ENCODE measurements at regions not wholly inside any gene's neighbourhood (a gene's known extent, or its start where the extent isn't known, plus 50 kb on each side); places are given as distances from the start of the nearest gene placed in this dataset.

GRCh38 chr14:65904988-65905387 is 492.5 kb downstream of the FUT8 start (continued):
- TF ChIP-seq, protein P1, sequence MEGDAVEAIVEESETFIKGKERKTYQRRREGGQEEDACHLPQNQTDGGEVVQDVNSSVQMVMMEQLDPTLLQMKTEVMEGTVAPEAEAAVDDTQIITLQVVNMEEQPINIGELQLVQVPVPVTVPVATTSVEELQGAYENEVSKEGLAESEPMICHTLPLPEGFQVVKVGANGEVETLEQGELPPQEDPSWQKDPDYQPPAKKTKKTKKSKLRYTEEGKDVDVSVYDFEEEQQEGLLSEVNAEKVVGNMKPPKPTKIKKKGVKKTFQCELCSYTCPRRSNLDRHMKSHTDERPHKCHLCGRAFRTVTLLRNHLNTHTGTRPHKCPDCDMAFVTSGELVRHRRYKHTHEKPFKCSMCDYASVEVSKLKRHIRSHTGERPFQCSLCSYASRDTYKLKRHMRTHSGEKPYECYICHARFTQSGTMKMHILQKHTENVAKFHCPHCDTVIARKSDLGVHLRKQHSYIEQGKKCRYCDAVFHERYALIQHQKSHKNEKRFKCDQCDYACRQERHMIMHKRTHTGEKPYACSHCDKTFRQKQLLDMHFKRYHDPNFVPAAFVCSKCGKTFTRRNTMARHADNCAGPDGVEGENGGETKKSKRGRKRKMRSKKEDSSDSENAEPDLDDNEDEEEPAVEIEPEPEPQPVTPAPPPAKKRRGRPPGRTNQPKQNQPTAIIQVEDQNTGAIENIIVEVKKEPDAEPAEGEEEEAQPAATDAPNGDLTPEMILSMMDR (IDR thresholded peaks at IDR 0.05) = no peak
- no peak for TF ChIP-seq PBX3 (IDR thresholded peaks at IDR 0.05)
- TF ChIP-seq NRF1 (IDR thresholded peaks at IDR 0.05; ENCODE audit: low read depth, low read length) = no peak
- no peak for TF ChIP-seq SIN3A (IDR thresholded peaks at IDR 0.05; ENCODE audit: borderline replicate concordance, low read depth, low read length)
- no peak for TF ChIP-seq TAF1 (IDR thresholded peaks at IDR 0.05; ENCODE audit: borderline replicate concordance, low read depth, low read length)
- TF ChIP-seq GATA2 (CRISPR knock-in tag; IDR thresholded peaks at IDR 0.05) = no peak

- no peaks in the 10 kb centered on the region for H3K4me1 ChIP-seq (ENCODE audit: control insufficient read depth in 1 of 2, insufficient read depth in 2 of 2, low read depth in 1 of 2, low read length in 1 of 2)
- CTCF ChIA-PET = no interaction called here
- POLR2A ChIA-PET = no interaction called here
- no peaks in the 10 kb centered on the region for H3K9me2 ChIP-seq
- no peak overlapping the region for H3K4me2 ChIP-seq
- H3K27ac ChIP-seq (ENCODE audit: low read depth in 2 of 2, low read length in 1 of 2) = no peak overlapping the region
- no peaks in the 10 kb centered on the region for H4K20me1 ChIP-seq (ENCODE audit: insufficient read depth)
- H3K27me3 ChIP-seq (ENCODE audit: insufficient read depth) = no peaks in the 10 kb centered on the region
- H3K79me2 ChIP-seq (ENCODE audit: insufficient read depth) = no peaks in the 10 kb centered on the region
- TF ChIP-seq, protein P1 (IDR thresholded peaks at IDR 0.05) = no peak
- TF ChIP-seq PBX3 (IDR thresholded peaks at IDR 0.05) (no peak), RCOR1 (IDR thresholded peaks at IDR 0.05; ENCODE audit: low read length) (no peak), FOXJ3 (CRISPR knock-in tag; IDR thresholded peaks at IDR 0.05) (no peak), RFX5 (IDR thresholded peaks at IDR 0.05; ENCODE audit: low read length) (no peak), USF2 (IDR thresholded peaks at IDR 0.05; ENCODE audit: borderline replicate concordance, low read depth, low read length) (no peak), TAF1 (IDR thresholded peaks at IDR 0.05; ENCODE audit: borderline replicate concordance, low read depth, low read length) (no peak), FOXM1 (IDR thresholded peaks at IDR 0.05; ENCODE audit: low read depth) (no peak), IRF3 (IDR thresholded peaks at IDR 0.05; ENCODE audit: low read depth, low read length) (no peak), NFIC (IDR thresholded peaks at IDR 0.05; ENCODE audit: borderline replicate concordance) (no peak), NRF1 (IDR thresholded peaks at IDR 0.05; ENCODE audit: low read depth, low read length) (no peak), JUND (IDR thresholded peaks at IDR 0.05) (no peak), EZH2phosphoT487 (IDR thresholded peaks at IDR 0.05; ENCODE audit: borderline replicate concordance, low read depth) (no peak), REST (IDR thresholded peaks at IDR 0.05; ENCODE audit: low read depth, low read length) (no peak), SMC3 (IDR thresholded peaks at IDR 0.05; ENCODE audit: low read depth, low read length) (no peak)
- H3F3A ChIP-seq (replicated peaks; ENCODE audit: insufficient read depth) = no peaks in the 10 kb centered on the region
- no peaks in the 10 kb centered on the region for H3K9me3 ChIP-seq
- no peaks in the 10 kb centered on the region for H3K36me3 ChIP-seq (replicated peaks in 1 of 2; ENCODE audit: control insufficient read depth in 1 of 2, insufficient read depth in 2 of 2, low read length in 1 of 2)
- no peak for DNase-seq
- H3K4me3 ChIP-seq (ENCODE audit: low read depth in 2 of 2, low read length in 1 of 2) = no peak overlapping the region
- no peak overlapping the region for H2AFZ ChIP-seq (ENCODE audit: low read depth)
- WGBS (ENCODE audit: low lambda C conversion rate) = 17% methylated on average over 4 of the region's 4 CpGs
- H3K9ac ChIP-seq = no peak overlapping the region
These were observed 493.8 kb downstream of the FUT8 start for GRCh38 chr14:65906344-65906743.

Data from SK-N-SH (cell line).